Islet of Langerhans (tissue), 1 donor: ENCODE measurements at regions not wholly inside any gene's neighbourhood (a gene's known extent, or its start where the extent isn't known, plus 50 kb on each side); places are given as distances from the start of the nearest gene placed in this dataset.

ENCODE experiments used
- FAIRE-seq: peaks from one replicate; lab custom pipeline; 2011; peaks lifted over from hg19 to GRCh38; lab: Jason Lieb, UNC

DNA sequence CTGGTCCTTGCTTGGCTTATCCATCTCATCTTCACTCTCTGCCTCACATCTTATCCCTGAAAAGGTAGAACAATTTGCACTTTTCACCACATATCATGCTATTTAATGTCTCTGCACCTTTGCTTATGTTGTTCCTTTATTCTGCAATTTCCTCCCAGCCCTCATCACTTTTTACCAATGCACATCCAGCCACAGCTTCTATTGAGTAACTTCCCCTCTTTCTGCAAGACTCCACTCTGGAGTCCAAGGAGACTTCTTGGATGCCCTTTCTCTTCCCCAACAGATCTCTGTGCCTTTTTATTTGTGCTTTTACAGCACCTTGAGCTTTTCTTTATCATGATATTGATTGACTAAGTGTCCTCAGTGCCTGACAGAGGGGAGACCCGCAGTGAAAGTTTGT lies 797.1 kb downstream of the VRK1 start:
- FAIRE-seq: no peak

DNA sequence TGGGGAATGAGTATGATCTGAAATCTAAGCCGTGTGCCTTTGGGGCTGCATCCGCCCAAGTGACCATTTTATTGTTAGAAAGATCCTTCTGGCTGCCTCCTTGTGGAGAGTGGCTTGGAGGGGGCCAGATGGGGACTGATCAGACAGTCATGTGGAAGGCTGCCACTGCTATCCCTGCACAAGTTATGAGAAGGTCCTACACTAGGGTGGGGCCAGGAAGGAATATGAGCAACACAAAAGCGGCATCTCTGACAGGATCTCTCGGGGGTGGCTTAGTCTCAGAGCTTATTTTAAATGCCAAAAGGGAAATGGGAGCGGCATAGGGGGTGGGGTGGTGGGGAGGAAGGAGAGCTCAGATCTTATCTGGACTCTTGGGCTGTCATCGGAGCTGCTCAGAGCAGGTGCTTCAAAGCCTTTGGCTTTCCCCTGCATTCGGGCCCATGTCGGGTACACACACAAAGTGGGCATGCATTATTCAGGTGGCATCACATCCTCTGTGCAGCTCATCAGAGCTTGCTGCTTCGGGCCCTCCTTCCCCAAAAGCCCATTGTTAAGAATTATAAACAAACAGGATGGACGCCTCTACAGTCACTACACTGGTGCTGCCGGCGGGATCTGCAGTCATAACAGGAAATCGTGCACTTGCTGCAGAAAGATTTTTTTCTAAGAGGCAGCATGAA lies 805.4 kb downstream of the VRK1 start:
- FAIRE-seq: no peak

DNA sequence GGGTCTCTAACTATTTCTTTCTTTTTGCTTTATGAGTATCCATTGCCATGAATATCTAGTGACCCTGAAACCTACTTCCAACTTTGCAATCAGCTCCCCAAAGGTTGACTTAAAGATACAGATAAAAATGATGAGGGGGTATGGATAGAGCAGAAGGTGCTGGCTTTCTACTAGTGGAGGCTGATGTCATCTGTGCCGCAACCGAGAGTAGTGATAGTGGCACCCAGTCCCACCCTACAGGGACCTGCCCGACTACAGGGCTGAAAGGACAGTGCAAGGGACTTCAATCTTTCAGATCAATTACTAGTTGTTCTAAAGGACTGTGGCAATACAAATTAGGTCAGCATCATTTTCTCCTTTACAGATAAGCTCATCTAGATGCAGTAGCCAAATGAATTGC lies 806.0 kb downstream of the VRK1 start:
- no peak for FAIRE-seq

DNA sequence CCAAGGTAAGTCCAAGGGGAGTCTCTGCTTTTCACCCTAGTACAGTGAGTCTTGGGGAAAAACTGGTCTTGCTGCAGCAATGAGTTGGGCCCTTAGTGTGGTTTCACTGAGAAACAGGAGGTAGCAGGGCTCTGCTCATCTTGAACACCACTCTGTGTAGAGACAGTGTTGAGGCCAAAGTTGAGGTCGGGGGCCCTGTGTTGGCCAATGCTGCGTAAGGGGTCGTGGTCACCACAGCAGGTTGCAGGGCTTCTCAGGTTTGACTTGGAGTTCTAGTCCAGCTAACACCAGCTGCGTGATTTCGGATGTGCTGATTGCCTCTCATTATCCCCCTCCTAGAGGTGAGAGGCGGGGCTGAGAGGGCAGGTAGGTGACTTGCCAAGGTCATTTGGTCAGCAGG lies 807.5 kb downstream of the VRK1 start:
- FAIRE-seq: no peak

DNA sequence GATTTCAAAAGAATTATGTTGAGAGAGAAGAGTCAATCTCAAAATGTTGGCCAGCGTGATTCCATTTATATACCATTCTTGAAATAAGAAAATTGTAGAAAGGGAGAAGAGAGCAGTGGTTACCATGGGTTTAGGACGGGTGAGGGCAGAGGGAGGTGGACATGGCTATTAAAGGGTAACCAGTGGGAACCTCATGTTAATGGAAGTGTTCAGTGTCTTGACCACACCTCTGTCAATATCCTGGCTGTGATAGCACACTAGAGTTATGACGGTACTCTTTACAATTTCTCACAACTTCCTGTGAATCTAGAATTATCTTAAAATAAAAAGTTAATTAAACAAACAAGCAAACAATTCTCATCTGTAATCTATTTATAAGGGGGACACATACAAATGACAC lies 821.2 kb downstream of the VRK1 start:
- no peak for FAIRE-seq

DNA sequence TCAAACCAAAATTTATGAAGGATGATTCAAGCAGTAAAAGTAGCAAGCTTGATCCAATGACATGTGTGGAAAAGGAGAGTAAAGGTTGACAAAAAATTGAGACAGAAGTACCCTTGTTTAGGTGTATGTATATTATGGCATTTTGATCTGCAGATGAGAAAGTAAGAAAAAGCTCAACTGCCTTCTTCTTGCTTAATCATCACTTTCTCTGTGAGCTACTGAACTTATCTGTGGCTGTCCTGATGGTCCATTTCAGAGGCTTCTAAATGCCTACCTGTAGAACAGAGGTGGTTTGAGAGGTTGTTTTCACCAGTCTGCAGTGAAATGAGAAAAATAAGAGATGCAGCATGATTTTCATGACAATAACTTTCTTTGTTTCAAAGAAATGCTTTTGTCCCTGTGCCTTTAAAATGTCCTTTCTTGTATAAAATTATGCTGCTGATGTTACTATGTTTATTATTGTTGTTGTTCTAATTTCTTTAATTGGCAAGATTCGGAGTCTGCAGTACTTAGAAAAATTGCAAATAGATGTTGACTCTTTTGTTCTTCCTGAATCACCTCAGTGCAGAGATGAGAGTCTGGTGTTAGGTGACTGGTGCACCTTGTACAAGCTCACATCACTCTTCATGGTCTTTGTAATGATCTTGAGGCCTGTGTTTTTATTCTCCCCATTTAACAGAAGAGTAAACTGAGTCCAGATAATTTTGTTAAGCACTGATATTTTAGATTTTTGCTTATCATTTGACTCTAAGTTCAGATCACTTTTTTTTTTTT lies 821.9 kb downstream of the VRK1 start:
- no peak for FAIRE-seq

DNA sequence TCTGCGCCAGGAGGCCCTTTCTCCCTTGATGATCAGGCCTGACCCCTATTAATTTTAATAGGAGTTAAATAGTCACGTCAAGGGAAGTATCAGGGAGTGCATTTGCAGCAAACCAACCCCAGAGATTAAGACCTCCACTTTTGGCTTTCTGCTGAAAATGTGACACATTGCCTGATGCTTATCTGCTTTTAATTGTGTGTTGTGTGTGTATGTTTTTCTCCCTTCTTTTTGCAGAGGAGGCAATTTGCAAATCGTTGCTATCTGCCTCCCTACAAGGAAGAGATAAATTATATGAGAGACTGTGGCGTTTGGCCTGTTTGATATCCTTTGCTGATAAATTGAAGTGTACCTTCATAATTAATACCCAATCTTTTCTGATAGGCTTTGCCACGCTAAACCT lies 822.9 kb downstream of the VRK1 start:
- FAIRE-seq: no peak

DNA sequence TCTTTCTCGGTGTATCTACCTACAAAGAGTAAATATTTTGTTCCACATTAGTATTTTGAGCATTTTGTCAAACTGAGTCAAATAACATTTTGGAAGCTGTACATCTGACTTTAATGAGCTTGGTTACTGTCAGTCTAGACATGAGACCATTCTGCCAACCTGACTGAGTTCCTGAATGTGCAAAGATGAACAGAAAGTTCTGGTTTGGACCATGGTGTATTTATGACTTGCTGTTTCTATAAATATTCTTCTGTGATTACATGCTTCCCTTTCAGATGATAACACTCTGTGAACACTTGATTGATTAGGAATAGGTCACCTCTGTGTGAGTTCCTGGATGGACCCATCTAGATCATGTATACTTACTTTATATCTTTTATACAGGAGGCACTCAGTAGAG lies 827.8 kb downstream of the VRK1 start:
- FAIRE-seq: no peak

DNA sequence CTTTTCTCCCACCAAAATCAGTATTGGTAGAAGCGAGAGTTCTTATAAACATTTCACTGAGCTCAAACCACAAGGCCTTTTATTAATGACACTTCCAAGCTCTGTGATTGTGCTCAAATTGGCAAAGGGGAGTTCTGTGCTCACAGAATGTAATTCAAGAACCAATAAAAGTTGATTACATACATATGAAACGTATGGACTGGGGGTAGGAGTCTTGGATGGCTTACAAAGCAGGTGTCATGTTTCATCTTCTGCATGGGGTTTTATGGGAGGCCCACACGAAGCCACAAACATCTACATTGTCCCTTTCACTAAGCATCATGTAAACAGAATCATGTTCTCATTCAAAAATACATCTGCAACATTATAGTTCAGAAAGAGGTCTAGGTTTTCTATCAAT lies 828.3 kb downstream of the VRK1 start:
- no peak for FAIRE-seq

DNA sequence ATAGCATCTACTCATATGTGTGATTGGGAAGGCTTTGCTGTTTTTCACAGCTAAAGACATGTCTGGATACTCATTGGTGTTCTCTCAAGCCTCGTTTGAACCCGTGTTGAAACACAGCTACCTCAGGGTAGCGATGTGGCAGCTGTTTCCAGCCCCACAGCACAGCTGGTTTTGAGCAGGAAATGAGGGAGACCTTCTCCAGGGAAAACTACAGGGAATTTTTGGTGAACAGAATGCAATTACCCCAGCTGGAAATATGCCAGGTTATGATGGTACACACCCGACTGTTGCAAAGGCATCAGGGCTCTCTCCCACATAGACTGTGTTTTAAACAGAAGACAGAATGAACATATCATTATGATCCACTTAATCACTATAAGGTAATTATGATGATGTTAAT lies 828.9 kb downstream of the VRK1 start:
- FAIRE-seq: no peak

DNA sequence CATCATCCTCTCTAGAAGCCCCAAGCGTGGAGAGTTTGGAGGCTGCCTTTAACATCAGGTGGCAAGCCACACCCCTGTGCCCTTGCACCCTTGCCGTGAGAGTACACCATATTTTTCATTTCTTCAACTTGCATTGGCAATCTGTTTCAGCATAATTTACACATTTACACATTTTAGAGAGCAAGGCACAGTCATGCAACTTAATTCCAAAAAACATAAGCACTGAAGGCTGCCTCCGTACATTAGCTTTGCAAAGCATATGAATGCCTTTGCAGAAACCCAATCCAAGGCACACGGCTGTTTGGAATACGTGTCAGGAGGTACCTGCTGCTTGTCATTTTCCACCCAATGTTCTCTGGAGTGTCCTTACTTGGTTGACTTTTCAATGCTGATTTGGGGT lies 833.1 kb downstream of the VRK1 start:
- FAIRE-seq: no peak

DNA sequence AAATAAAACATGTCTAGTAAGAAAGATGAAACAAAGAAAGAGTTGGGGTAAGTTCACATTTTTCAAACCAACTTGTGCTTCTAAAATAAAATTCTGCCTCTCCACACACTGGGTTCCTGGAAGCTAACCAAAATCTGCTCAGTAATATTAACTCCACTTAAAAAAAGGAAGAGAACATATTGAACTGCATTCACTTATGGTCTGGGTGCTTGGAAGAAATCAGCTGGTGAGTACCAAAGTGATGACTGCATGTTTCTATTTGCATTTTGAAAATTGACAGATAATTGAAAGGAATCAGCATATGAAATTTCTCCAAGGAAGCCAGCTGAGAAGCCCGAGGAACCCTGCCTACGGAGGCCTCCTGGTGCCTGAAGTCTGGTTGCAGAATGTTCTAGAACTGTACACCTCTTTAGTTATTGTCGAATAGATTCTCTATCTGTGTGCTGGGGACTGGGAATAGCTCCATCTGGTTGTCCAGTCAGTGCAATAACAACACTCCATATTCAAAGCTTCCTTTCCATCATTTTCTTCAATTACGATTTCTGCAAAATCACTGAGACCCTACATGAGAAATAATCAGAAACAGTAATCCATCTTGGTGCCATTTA lies 836.1 kb downstream of the VRK1 start:
- FAIRE-seq: no peak

DNA sequence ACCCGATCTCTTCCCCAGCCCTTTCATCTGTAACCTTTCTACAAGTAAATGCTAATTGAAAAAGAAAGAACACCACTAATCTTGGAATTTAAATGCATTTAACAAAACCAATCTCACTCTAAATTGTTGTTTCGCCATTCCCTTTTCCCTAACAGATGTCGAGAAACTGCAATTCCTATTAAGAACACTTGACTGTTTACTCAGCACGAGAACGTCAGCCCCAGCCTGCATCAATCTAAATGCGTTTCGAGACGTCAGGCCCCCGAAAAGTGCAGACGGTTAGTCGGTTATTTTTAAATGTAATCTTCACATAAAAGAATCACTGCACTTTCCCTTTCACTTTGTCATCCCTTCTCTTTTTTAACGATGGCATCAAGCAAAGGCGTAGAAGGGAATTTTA lies 837.6 kb downstream of the VRK1 start:
- no peak for FAIRE-seq

DNA sequence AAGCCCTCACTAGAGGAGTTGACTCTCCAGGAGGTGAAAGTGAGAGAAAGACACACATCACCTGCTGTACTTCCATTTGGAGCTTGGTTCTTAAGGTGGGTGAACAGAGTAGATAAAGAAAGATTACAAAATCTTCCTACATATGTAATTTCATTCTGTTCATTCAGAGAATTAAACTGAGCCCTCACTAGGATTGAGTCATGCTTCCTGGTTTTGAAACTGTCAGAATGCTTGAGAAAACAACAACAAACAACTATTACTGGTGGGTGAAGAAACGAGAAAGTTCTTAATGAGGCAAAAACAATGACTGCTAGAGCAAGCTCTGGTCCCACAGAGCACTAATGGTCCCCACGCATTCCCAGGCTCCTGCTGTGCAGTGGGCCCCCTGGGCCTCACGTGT lies 841.7 kb downstream of the VRK1 start:
- FAIRE-seq: no peak

DNA sequence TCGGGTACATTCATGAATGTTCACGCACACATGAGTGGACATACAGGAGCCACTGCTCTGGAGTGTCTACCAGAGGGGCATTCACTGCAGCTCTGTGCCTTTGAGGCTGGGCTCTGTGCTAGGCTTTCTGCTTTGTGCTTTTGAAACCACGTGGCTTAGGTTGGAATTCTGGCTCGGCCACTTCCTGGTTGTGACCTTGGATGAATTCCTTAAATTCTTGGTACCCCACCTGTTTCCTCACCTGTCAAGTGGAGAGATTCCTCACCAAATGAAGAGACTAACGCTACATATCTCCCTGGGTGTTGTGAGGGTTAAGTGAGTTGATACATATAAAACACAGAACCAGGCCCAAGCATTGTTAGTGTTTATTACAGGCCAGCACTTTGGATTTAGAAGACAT lies 842.8 kb downstream of the VRK1 start:
- no peak for FAIRE-seq

DNA sequence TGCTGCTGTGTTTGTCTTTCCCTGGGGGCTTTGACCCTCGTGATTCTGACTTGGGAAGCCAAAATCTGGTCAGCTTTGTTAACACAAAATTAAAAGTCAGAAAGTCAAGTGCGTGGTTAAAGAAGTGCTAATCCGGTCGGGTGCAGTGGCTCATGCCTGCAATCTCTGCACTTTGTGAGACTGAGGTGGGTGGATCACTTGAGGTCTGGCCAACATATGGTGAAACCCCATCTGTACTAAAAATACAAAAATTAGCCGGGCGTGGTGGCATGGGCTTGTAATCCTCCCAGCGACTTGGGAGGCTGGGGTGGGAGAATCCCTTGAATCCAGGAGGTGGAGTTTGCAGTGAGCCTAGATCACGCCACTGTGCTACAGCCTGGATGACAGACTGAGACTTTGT lies 844.6 kb downstream of the VRK1 start:
- FAIRE-seq: no peak

DNA sequence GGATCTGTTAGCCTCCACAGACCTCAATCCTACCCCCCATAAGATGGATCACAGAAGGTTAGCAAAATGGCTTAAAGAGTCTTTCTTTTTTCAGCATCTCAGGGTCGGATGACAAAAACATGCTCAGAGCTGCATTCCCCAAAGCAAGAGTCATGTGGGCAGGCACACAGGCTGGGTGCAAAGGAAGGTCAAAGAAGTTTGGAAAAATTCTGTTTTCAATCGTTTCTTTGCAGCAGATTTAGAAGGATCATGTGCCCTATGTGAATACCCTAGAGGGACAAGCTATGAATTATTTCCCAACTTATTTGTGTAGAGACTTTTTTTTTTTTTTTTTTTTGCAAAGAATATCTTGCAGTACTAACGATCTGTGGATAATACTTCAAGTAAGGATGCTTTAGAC lies 845.4 kb downstream of the VRK1 start:
- FAIRE-seq: no peak

DNA sequence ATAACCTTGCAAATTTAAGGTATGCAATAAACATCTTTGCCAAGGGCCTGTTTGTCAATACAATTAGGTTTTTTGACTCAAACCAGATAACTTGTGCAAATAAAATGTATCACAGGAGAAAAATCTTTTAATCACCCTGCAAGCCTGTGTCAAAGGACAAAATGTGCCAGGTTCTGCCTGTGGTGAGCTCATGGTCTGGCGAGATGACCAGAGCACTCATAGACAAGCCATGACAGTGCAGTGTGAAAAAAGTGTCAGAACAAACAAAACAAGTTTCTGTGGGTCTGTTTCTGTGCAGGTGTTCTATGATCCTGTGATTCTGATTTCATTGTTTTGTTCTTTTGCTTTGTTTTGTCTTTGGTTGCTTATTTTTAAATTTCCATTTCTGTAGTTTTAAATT lies 847.2 kb downstream of the VRK1 start:
- FAIRE-seq: no peak

DNA sequence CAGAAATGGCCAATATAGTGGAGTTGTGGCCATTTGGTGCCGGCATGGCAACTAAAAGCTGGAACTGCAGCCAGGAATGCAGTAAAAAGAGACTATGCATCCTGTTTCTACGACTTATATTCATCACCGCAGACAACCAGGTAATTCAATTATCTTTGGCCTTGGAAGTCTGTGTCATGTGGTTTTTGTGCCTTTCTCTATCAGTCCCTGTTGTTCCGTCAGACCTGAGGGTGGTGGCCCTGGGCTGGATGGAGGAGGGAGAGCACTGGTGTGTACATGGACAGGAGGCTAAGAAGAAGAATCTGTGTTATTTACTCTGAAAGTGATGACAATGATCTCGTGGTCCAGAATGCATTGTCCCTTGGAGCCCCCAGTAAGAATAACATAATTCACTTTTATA lies 852.6 kb downstream of the VRK1 start:
- FAIRE-seq: no peak

DNA sequence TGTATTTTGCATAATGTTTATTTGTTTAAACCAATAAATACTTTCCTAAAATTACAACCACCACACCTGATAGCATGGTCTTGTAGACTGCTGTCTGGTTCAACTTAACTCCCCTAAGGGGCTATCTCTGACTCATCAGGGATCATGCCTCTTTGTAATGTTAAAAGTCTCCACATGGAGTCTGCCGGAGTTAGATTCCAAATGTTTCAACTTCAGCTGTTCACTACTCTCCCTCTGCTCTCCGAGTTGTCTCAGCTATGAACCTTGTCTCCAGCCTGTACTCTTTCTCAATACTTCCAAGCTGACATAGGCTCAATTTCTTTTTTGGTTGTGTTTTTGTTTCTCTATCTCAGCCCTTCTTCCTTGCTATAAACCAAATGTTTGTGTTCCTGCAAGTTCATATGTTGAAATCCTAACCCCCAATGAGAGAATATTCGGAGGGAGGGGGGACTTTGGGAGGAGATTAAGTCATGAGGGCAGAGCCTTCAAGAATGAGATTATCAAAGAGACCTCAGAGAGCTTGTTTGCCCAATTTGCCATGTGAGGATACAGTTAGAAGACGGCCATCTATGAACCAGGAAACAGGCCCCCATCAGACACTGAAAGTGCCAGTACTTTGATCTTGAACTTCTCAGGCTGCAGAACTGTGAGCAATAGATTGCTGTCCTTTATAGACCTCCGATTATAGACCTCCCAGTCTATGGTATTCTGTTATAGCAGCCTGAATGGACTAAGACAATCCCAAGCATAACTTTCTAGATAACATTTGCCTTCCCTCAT lies 858.2 kb downstream of the VRK1 start:
- FAIRE-seq: no peak

DNA sequence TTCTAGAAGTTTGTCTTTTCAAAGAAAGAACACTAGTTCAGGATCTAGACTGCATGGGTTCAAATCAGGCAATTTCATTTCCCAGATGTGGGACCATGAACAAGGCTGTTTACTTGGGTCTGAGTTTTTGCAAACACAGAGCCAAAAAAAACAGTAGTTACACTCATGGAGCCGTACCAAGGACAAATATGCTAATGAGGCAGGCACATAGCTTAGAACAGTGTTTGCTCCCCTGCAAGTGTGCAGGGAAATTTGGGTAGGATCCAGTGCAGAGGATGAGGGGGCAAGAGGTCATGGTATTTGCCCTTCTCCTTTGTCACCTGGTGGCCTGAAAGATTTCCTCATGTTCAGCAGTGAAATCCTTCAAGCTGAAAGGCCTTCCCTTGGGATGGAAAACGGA lies 860.4 kb downstream of the VRK1 start:
- no peak for FAIRE-seq

DNA sequence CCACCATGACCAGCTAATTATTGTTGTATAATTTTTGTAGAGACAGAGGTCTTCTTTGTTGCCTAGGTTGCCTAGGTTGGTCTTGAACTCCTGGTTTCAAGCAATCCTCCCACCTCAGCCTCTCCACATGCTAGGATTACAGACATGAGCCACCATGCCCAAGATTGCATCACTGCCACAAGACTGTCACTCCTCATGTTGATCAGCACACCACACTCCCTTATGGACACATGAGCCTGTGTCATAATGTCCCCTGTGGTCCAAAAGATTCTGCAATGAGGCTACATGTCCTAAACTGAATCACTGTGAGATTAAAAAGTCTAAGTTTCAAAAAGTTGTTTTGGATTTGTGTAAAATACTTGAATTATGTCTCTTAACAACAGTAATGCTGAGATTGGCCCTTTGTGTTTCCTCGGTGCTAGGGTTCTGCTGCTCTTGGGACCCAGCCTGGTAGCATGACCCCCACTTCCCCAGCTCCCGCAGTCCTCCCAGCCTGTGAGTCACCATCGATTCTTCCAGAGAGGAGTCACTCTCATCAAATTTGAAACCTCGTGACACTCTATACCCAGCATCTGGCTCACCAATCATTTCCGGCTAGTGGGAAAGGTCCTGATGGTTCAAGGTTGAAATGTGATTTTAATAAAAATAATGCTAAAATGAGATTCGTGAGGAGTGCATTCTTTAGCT lies 890.9 kb downstream of the VRK1 start:
- no peak for FAIRE-seq
